ENCODE measurements at regions not wholly inside any gene's neighbourhood (a gene's known extent, or its start where the extent isn't known, plus 50 kb on each side); places are given as distances from the start of the nearest gene placed in this dataset.

GRCh38 chr3:82222401-82222800 lies 461.0 kb upstream of the GBE1 start:
- BruUV-seq (replicated peaks): no TSS peak
- Histone ChIP-seq H3K9me1 (ENCODE audit: control insufficient read depth, insufficient read depth, low read length) (no peaks in the 10 kb centered on the region), H3K9ac (ENCODE audit: insufficient read depth in 1 of 2, low read depth in 2 of 2, low read length in 2 of 2) (no peak overlapping the region), H3K27me3 (ENCODE audit: control insufficient read depth in 2 of 2, insufficient read depth in 2 of 2, low read length in 2 of 2) (no peaks in the 10 kb centered on the region), H3K4me2 (ENCODE audit: insufficient read depth, low read length) (no peak overlapping the region), H3K4me3 (no peak overlapping the region), H3K9me3 (replicated peaks; ENCODE audit: control insufficient read depth, insufficient read depth, low read depth, low read length) (no peaks in the 10 kb centered on the region), H4K20me1 (replicated peaks; ENCODE audit: control insufficient read depth, insufficient read depth, low read length) (no peaks in the 10 kb centered on the region), H3K36me3 (ENCODE audit: control insufficient read depth, insufficient read depth, low read length) (no peaks in the 10 kb centered on the region), H3K79me2 (ENCODE audit: control insufficient read depth, insufficient read depth, low read length) (no peaks in the 10 kb centered on the region), H2AFZ (ENCODE audit: low read depth, low read length) (no peak overlapping the region), H3K4me1 (replicated peaks in 1 of 2; ENCODE audit: control insufficient read depth in 2 of 2, insufficient read depth in 2 of 2, low read length in 2 of 2) (no peaks in the 10 kb centered on the region), H3K27ac (ENCODE audit: extremely low read depth, low read depth, low read length) (no peak overlapping the region)
- FAIRE-seq (no peak), DNase-seq (ENCODE audit: extremely low read depth in 1 of 4, low spot score in 3 of 4) (no peak), ATAC-seq (no peak)
- CTCF ChIA-PET (ENCODE audit: low intra/inter-chr PET ratio): no interaction called here
- in situ Hi-C loops (cut with MboI): no loop called here
- POLR2A ChIA-PET: no interaction called here
- intact Hi-C loops (cut with micrococcal nuclease): no loop called here
- TF ChIP-seq ZKSCAN1 (IDR thresholded peaks at IDR 0.05; ENCODE audit: low read depth, low read length) (no peak), ATF1 (CRISPR knock-in tag; IDR thresholded peaks at IDR 0.05) (no peak), ATF1 (tag; IDR thresholded peaks at IDR 0.05) (no peak), ZNF668 (CRISPR knock-in tag; IDR thresholded peaks at IDR 0.05) (no peak), ZNF41 (CRISPR knock-in tag; conservative IDR thresholded peaks at IDR 0.05) (no peak), IRF2 (CRISPR knock-in tag; IDR thresholded peaks at IDR 0.05) (no peak), HNRNPUL1 (IDR thresholded peaks at IDR 0.05; ENCODE audit: low read length) (no peak), FOXP1 (CRISPR knock-in tag; IDR thresholded peaks at IDR 0.05) (no peak), HDAC1 (IDR thresholded peaks at IDR 0.05) (no peak), ZNF384 (IDR thresholded peaks at IDR 0.05; ENCODE audit: low read depth, low read length) (no peak), TAL1 (IDR thresholded peaks at IDR 0.05) (no peak), ZEB2 (IDR thresholded peaks at IDR 0.05) (no peak), XRCC5 (IDR thresholded peaks at IDR 0.05; ENCODE audit: low read depth, low read length) (no peak), SOX6 (IDR thresholded peaks at IDR 0.05) (no peak), RERE (CRISPR knock-in tag; IDR thresholded peaks at IDR 0.05; ENCODE audit: borderline replicate concordance) (no peak), ZSCAN32 (CRISPR knock-in tag; IDR thresholded peaks at IDR 0.05) (no peak)
- TF ChIP-seq, protein P1, sequence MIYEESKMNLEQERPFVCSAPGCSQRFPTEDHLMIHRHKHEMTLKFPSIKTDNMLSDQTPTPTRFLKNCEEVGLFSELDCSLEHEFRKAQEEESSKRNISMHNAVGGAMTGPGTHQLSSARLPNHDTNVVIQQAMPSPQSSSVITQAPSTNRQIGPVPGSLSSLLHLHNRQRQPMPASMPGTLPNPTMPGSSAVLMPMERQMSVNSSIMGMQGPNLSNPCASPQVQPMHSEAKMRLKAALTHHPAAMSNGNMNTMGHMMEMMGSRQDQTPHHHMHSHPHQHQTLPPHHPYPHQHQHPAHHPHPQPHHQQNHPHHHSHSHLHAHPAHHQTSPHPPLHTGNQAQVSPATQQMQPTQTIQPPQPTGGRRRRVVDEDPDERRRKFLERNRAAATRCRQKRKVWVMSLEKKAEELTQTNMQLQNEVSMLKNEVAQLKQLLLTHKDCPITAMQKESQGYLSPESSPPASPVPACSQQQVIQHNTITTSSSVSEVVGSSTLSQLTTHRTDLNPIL (CRISPR knock-in tag; IDR thresholded peaks at IDR 0.05): no peak
- TF ChIP-seq, protein P2, sequence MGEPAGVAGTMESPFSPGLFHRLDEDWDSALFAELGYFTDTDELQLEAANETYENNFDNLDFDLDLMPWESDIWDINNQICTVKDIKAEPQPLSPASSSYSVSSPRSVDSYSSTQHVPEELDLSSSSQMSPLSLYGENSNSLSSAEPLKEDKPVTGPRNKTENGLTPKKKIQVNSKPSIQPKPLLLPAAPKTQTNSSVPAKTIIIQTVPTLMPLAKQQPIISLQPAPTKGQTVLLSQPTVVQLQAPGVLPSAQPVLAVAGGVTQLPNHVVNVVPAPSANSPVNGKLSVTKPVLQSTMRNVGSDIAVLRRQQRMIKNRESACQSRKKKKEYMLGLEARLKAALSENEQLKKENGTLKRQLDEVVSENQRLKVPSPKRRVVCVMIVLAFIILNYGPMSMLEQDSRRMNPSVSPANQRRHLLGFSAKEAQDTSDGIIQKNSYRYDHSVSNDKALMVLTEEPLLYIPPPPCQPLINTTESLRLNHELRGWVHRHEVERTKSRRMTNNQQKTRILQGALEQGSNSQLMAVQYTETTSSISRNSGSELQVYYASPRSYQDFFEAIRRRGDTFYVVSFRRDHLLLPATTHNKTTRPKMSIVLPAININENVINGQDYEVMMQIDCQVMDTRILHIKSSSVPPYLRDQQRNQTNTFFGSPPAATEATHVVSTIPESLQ (CRISPR knock-in tag; IDR thresholded peaks at IDR 0.05): no peak
- WGBS (ENCODE audit: insufficient coverage, low coverage, missing lambda C conversion rate): 10% methylated on average over 1 of the region's 1 CpG
